ENCODE measurements at regions not wholly inside any gene's neighbourhood (a gene's known extent, or its start where the extent isn't known, plus 50 kb on each side); places are given as distances from the start of the nearest gene placed in this dataset.

DNA sequence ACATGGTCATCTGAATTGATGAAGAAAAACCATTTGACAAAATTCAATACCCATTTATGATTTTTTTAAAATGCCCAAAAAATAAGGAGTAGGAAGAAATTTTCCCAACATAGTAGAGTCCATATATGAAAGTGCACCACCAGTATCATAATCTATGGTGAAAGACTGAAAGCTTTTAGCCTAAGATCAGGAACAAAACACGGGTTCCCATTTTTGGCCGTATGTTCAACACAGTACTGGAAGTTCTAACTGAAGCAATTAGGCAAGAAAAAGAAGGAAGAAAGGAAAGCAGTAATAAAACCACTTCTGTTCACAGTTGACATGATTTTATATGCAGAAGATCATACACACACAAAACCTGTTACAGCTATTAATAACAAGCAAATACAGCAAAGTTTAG, 227.8 kb upstream of the RAB4A start:
- H3K4me3 ChIP-seq (ENCODE audit: low read depth, low read length) = no peak overlapping the region
- TF ChIP-seq, protein P1, sequence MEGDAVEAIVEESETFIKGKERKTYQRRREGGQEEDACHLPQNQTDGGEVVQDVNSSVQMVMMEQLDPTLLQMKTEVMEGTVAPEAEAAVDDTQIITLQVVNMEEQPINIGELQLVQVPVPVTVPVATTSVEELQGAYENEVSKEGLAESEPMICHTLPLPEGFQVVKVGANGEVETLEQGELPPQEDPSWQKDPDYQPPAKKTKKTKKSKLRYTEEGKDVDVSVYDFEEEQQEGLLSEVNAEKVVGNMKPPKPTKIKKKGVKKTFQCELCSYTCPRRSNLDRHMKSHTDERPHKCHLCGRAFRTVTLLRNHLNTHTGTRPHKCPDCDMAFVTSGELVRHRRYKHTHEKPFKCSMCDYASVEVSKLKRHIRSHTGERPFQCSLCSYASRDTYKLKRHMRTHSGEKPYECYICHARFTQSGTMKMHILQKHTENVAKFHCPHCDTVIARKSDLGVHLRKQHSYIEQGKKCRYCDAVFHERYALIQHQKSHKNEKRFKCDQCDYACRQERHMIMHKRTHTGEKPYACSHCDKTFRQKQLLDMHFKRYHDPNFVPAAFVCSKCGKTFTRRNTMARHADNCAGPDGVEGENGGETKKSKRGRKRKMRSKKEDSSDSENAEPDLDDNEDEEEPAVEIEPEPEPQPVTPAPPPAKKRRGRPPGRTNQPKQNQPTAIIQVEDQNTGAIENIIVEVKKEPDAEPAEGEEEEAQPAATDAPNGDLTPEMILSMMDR (IDR thresholded peaks at IDR 0.05; ENCODE audit: insufficient read depth, low read depth, low read length) = no peak
- no peak for DNase-seq (ENCODE audit: low read depth)

DNA sequence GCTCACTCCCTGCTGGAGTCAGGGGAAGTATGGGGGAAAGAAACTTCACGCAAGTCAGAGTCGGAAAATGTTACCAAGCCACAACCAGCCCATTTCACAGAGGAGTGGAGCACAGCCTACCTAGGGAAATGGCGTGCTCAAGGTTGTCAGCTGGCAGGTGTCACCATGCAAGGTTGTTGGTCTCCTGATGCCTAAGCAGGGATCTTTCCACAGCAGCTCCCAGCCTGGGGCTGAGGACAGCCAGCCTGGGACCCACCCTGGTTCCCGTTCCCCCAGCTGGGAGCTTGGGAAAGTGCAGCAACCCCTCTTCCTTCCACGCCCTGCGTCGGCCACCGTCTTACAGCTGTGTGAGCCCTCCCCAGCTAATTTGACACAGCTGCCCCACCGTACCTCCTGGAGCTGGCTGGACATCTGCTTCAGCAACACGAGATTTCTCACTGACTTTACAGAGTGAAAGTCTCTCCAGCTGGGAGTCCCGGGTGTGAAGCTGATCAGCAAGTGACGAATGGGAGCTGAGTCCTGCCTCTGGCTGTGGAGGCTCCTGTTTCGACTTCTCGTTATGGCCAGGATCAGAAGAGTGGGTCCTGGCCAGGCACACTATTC, 224.6 kb upstream of the RAB4A start:
- TF ChIP-seq, protein P1 (IDR thresholded peaks at IDR 0.05; ENCODE audit: insufficient read depth, low read depth, low read length) = no peak
- H3K4me3 ChIP-seq (ENCODE audit: low read depth, low read length) = no peak overlapping the region
- DNase-seq (ENCODE audit: low read depth) = no peak

DNA sequence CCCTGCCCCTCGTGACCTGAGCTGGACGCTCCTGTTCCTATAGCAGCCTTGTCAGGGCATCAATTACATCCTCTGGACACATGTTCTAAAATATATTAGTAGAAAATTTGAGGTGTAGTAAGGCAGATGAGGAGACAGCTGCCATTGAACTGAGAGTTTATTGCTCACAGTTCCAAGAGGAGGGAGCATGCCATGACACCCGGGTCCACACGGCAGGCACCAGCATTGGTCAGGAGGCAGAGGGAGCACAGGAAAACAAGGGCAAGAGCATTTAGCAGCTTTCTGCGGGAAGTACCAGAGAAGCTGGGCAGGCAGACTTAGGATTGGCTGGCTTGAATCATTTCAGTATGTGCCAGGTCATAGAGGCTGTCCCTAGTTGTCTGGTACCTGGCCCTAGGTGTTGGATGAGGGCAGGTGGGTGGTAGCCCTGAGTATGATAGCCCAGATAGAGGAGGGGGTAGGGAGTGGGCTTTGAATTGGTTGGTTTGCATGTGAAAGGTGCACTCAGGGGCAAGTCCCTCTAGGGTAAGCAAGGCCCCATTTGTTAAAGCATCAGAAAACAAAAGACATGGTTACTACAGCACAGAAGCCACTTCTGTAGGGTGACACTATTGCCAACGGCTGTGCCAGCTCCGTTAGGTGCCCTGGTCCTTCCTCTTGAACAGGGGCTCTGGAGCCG, 223.6 kb upstream of the RAB4A start:
- no peak for DNase-seq (ENCODE audit: low read depth)
- no peak overlapping the region for H3K4me3 ChIP-seq (ENCODE audit: low read depth, low read length)
- TF ChIP-seq, protein P1 (IDR thresholded peaks at IDR 0.05; ENCODE audit: insufficient read depth, low read depth, low read length) = no peak

DNA sequence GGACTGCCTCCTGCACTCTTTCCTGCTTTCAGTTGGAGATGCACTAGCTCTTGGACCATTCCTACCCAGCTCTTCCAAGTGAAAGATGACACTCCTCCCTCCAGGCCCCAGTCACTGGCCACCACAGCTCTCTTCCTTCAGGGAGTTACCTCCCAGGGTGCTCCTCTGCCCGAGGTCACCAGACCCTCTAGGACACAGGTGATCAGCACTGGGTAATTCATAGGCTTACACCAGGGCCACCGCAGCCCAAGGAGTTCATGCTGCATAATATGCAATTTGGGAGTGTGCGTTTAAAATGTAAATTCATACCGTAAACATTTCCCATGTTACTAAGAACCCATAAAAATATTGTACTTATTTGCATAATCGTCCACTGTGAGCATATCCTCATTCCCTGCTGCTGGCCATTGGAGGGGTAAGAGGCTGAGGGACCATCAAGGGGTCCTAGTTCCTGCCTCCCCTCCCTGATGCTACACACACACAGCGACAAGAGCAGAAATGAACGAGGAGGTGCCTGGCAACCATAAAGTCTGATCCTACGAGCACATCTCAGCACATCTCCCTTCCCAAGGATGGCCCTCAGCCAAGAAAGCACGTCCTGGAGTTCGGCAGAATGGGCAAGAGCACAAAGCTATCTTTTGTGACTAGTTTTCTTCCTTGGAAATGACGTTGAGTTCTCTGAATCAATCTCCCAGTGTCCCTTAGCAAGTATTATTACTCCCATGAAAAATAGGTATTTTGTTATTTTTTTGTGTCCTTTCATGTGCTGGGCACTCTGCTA, 222.9 kb upstream of the RAB4A start:
- no peak for DNase-seq (ENCODE audit: low read depth)
- TF ChIP-seq, protein P1 (IDR thresholded peaks at IDR 0.05; ENCODE audit: insufficient read depth, low read depth, low read length) = no peak
- H3K4me3 ChIP-seq (ENCODE audit: low read depth, low read length) = no peak overlapping the region

DNA sequence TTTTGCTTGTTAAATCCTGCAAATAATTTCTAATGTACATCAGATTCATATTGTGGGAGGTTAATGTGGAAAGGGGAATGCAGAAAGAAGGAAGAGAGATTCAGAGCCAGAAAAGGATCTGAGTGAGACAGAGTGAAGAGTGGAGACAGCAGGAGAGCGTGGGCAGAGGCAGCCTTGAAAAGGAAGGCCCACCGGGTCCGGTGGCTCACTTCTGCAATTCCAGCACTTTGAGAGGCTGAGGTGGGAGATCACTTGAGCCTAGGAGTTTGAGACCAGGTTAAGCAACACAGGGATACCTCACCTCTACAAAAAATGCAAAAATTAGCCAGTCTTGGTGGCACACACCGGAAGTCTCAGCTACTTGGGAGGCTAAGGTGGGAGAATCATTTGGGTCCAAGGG, 222.0 kb upstream of the RAB4A start:
- no peak overlapping the region for H3K4me3 ChIP-seq (ENCODE audit: low read depth, low read length)
- no peak for DNase-seq (ENCODE audit: low read depth)
- TF ChIP-seq, protein P1 (IDR thresholded peaks at IDR 0.05; ENCODE audit: insufficient read depth, low read depth, low read length) = no peak

DNA sequence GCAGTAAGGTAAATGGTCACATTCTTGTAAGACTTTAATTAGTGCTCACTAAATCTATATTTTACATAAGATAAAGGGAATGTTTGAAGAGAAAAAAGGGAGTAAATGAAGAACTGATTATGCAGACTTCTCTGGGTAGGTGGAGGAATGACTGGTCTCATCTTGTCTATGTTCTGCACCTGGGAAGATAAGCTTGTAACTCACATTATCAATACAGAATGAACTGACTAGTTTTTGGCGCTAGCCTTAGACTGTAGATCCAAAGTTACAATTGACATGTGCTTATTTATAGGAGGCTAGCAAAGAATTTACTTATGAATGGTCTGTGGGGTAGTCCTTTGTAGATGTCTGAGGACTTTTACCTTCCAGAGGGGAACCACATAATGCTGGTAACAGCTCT, 214.9 kb upstream of the RAB4A start:
- no peak overlapping the region for H3K4me3 ChIP-seq (ENCODE audit: low read depth, low read length)
- no peak for DNase-seq (ENCODE audit: low read depth)
- TF ChIP-seq, protein P1 (IDR thresholded peaks at IDR 0.05; ENCODE audit: insufficient read depth, low read depth, low read length) = no peak
